ENCODE measurements at regions not wholly inside any gene's neighbourhood (a gene's known extent, or its start where the extent isn't known, plus 50 kb on each side); places are given as distances from the start of the nearest gene placed in this dataset.

DNA sequence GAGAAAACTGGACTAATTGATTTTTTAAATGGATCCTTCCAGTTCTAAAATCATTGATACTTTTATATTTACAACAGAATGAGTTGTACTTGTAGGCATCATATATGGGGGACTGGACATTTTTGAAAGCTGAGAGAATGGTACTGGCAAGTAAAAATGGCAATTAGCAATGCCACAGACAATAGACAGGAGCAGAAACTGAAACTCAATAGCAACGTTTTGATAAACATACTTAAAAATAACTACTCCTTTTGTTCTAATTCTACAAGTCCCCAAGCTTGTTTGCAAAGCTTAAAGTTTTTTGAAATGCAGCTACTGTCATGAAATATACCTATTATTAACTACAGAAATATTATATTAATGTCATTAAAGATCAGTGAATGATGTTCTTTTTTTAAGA is 52.8 kb upstream of the FBXL7 start:
- TF ChIP-seq, protein P1, sequence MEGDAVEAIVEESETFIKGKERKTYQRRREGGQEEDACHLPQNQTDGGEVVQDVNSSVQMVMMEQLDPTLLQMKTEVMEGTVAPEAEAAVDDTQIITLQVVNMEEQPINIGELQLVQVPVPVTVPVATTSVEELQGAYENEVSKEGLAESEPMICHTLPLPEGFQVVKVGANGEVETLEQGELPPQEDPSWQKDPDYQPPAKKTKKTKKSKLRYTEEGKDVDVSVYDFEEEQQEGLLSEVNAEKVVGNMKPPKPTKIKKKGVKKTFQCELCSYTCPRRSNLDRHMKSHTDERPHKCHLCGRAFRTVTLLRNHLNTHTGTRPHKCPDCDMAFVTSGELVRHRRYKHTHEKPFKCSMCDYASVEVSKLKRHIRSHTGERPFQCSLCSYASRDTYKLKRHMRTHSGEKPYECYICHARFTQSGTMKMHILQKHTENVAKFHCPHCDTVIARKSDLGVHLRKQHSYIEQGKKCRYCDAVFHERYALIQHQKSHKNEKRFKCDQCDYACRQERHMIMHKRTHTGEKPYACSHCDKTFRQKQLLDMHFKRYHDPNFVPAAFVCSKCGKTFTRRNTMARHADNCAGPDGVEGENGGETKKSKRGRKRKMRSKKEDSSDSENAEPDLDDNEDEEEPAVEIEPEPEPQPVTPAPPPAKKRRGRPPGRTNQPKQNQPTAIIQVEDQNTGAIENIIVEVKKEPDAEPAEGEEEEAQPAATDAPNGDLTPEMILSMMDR (IDR thresholded peaks at IDR 0.05; ENCODE audit: control extremely low read depth, extremely low read depth, low read depth, missing control alignments) = no peak
- ChIA-PET POLR2A (no interaction called here), CTCF (no interaction called here)
- no peak for DNase-seq (ENCODE audit: extremely low spot score)

DNA sequence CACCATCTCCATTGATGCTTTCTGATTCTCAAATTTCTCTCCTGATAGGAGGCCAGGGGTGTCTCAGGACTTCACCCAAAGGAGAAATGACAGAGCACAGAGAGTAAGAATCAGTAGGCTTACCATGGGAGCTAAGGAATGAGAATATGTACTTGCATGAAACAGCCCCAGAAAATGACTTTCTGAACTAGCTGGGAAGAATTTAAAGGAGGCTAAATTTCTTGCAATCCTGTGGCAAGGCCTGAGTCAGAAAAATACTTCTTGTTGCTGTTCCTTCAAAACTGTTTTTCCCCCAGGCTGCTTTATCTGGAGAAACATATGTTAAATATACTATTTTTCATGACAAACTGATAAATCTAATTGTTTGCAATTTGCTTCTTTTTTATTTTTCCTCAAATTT is 53.4 kb upstream of the FBXL7 start:
- no peak for DNase-seq (ENCODE audit: extremely low spot score)
- ChIA-PET CTCF (no interaction called here), POLR2A (no interaction called here)
- TF ChIP-seq, protein P1 (IDR thresholded peaks at IDR 0.05; ENCODE audit: control extremely low read depth, extremely low read depth, low read depth, missing control alignments) = no peak

DNA sequence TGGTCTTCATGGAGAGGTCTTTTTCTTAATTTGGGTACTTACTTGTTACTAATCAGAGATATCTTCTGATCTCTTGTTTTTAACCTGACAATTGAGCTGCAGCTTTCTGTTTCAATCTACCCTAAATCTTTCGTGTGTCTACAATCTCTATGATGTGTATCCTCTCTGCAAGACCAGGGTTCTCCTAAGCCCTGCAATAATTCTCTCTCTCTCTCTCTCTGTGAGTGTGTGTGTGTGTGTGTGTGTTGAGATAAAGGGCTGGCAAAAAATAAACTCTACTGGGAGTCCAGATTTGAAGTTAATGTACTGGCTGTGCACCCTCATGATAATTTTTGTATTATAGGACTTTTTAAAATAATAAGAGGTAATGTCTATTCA is 57.8 kb upstream of the FBXL7 start:
- DNase-seq (ENCODE audit: extremely low spot score) = no peak
- CTCF ChIA-PET = interaction anchor here (1.2 to 1.4 kb wide), 2 partner anchors 8 to 19 kb away, joined by 3 read pairs; no protein-coding TSS in a partner anchor
- POLR2A ChIA-PET = no interaction called here
- TF ChIP-seq, protein P1 (IDR thresholded peaks at IDR 0.05; ENCODE audit: control extremely low read depth, extremely low read depth, low read depth, missing control alignments) = no peak

DNA sequence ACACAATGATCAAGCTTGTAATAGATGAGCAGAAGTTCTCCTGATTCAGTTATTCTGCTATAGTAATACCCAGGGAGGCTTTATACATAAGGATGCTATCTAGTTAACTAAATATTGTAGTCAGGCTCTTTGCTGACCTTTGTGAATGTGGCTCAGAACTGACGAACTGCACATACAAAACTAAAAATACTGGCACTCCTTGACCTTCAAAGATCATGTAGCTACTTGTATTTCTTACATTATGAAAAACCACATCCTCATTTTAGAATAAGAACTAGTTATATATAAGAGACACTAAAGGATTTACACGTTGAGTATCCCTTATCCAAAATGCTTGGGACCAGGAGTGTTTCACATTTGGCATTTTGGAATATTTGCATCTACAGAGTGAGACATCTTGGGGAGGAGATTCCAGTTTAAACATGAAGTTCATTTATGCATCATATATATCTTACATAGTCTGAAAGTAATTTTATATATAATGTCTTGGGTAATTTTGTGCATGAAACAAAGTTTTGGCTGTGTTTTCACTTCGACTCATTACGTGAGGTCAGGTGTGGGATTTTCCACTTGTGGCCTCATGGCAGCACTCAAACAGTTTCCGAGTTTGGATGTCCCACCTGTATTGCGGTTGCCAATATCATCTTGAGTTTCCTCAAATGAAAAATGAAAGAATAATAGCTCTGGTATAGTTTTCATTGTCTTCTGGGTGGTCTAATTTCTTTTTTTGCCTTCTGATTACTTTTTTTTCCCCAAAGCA is 58.4 kb upstream of the FBXL7 start:
- no peak for DNase-seq (ENCODE audit: extremely low spot score)
- ChIA-PET POLR2A (interaction anchor here (0.6 kb wide), 1 partner anchor 9 kb away, joined by 3 read pairs; no protein-coding TSS in a partner anchor), CTCF (interaction anchor here (0.6 to 1.4 kb wide), 5 partner anchors 8 to 69 kb away, joined by 3 read pairs; no protein-coding TSS in a partner anchor)
- TF ChIP-seq, protein P1 (IDR thresholded peaks at IDR 0.05; ENCODE audit: control extremely low read depth, extremely low read depth, low read depth, missing control alignments) = no peak

DNA sequence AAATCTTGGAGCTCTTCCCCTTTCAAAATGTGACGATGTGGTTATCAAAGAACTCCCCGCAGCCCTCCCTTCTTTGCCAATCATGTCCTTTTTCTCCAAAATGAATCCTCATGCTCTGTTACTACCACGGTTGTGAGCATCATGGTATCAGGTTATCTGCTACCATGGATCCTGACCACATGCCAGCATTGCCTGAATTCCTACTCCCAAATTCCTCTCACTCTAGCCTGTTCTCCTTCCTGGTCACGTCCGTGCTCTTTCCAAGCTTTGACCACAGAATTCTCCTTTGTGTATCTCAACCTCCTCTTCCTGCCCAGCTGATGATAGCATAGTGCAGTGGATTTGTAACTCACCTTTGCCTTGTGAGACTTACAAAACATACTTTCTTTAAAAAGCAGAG is 59.5 kb upstream of the FBXL7 start:
- TF ChIP-seq, protein P1 (IDR thresholded peaks at IDR 0.05; ENCODE audit: control extremely low read depth, extremely low read depth, low read depth, missing control alignments) = no peak
- DNase-seq (ENCODE audit: extremely low spot score) = no peak
- ChIA-PET POLR2A (no interaction called here), CTCF (no interaction called here)

DNA sequence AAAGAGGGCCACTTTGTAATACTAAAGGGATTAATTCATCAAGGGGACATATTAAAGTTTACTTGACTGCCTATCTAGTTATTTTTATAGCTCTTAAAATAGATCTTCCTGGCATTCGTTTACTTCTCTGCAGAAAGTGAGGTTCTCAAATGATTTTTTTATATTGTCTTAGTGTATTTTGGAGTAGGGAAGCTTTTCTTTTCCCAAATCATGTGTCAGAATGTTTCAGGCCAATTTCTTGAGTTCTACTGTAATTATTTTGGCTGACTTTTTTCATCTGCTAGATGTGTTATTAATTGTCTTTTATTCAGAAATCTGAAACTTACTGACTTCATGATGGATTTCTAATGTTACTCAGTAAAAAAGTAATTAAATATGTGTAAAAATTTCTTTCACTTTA is 60.2 kb upstream of the FBXL7 start:
- CTCF ChIA-PET = no interaction called here
- TF ChIP-seq, protein P1 (IDR thresholded peaks at IDR 0.05; ENCODE audit: control extremely low read depth, extremely low read depth, low read depth, missing control alignments) = no peak
- POLR2A ChIA-PET = no interaction called here
- DNase-seq (ENCODE audit: extremely low spot score) = no peak

All from GM10248 (cell line).